OCI-LY1 (cell line): ENCODE measurements at regions not wholly inside any gene's neighbourhood (a gene's known extent, or its start where the extent isn't known, plus 50 kb on each side); places are given as distances from the start of the nearest gene placed in this dataset.

ENCODE experiments used
- H2AFZ ChIP-seq: fragments of 200-600 bp; sonication (generic), shearing (Covaris generic); 2 replicates; pipeline ENCODE4 v1.6.0; 2014; ENCODE audit warnings: antibody characterized with exemption, mild to moderate bottlenecking, low read length
- H3F3A ChIP-seq: fragments of 200-600 bp; sonication (generic), shearing (Covaris generic); 2 replicates; pipeline ENCODE4 v1.6.0; 2014; ENCODE audit warnings: mild to moderate bottlenecking, antibody characterized with exemption, low read length, moderate library complexity; ENCODE audit not compliant: insufficient read depth
- H3K27ac ChIP-seq: fragments of 200-600 bp; sonication (generic); 2 replicates; pipeline ENCODE4 v1.5.1; 2014; ENCODE audit warnings: low read length, mixed run types, mild to moderate bottlenecking, low read depth; ENCODE audit not compliant: poor library complexity, severe bottlenecking
- H3K27me3 ChIP-seq: fragments of 200-600 bp; sonication (generic); 2 replicates; pipeline ENCODE4 v1.6.0; 2014; ENCODE audit warnings: antibody characterized with exemption, mild to moderate bottlenecking, low read length, moderate library complexity; ENCODE audit not compliant: insufficient read depth
- H3K36me3 ChIP-seq: fragments of 200-600 bp; sonication (generic); 2 replicates; pipeline ENCODE4 v1.6.1; 2014; ENCODE audit warnings: mild to moderate bottlenecking, antibody characterized with exemption, low read length, moderate library complexity, mixed read lengths; ENCODE audit not compliant: insufficient read depth
- H3K4me1 ChIP-seq: fragments of 200-600 bp; sonication (generic); 2 replicates; pipeline ENCODE4 v1.5.1; 2014; ENCODE audit warnings: mild to moderate bottlenecking, low read length, moderate library complexity; ENCODE audit not compliant: insufficient read depth, severe bottlenecking
- H3K4me2 ChIP-seq: fragments of 200-600 bp; sonication (generic), shearing (Covaris generic); 2 replicates; pipeline ENCODE4 v1.6.1; 2014; ENCODE audit warnings: low read length
- H3K4me3 ChIP-seq: fragments of 200-600 bp; sonication (generic); 2 replicates; pipeline ENCODE4 v1.5.1; 2014; ENCODE audit warnings: low read length, low read depth, mild to moderate bottlenecking, mixed read lengths; ENCODE audit not compliant: poor library complexity, severe bottlenecking
- H3K79me2 ChIP-seq: fragments of 200-600 bp; shearing (Covaris generic); 2 replicates; pipeline ENCODE4 v1.6.1; 2016; ENCODE audit warnings: mixed run types, low read length, mixed read lengths; ENCODE audit not compliant: insufficient read depth
- H3K9ac ChIP-seq: fragments of 200-600 bp; sonication (generic), shearing (Covaris generic); 2 replicates; pipeline ENCODE4 v1.6.1; 2014; ENCODE audit warnings: mild to moderate bottlenecking, low read length, mixed read lengths
- H3K9me2 ChIP-seq: fragments of 200-600 bp; sonication (generic), shearing (Covaris generic); 2 replicates; pipeline ENCODE4 v1.6.1; 2014; ENCODE audit warnings: low read depth, mild to moderate bottlenecking, low read length, mixed read lengths
- H3K9me3 ChIP-seq: fragments of 200-600 bp; shearing (Covaris generic); 2 replicates; pipeline ENCODE4 v1.6.1; 2014; ENCODE audit warnings: low read length, mixed read lengths
- H4K20me1 ChIP-seq: fragments of 200-600 bp; sonication (generic), shearing (Covaris generic); 2 replicates; pipeline ENCODE4 v1.6.0; 2016; ENCODE audit warnings: mild to moderate bottlenecking, low read length; ENCODE audit not compliant: insufficient read depth
- EZH2 ChIP-seq: fragments of 200-600 bp; sonication (generic), shearing (Covaris generic); IDR thresholded peaks from 2 replicates; pipeline ENCODE4 v1.8.0; 2017; ENCODE audit warnings: borderline replicate concordance, mixed run types, mild to moderate bottlenecking, antibody characterized with exemption, low read length, moderate library complexity, mixed read lengths
- TF ChIP-seq, protein P1 (sequence below): fragments of 200-600 bp; sonication (generic), shearing (Covaris generic); IDR thresholded peaks from 2 replicates; pipeline ENCODE4 v1.5.1; 2017; ENCODE audit warnings: mild to moderate bottlenecking, antibody characterized with exemption, low read length, moderate library complexity, mixed read lengths

DNA sequence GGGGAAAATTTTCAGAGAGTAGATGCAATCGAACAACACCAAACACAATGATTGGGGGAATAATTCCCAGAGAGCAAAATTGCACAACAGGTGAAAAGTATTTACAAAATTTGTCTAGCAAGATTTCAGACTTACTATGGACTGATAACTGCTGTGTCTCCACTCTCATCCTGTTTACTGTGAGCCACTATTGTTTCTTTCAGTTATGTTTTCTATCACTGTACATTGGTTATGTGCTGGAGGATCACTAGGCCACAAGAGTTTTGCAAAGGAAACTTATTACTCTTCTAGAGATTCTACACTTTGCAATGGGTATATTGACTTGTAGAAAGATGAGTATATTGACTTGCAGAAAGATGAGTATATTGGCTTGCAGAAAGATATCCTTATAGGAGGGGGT lies 934.1 kb upstream of the CRIM1 start:
- H3K79me2 ChIP-seq, result no peaks in the 10 kb centered on the region
- no peak overlapping the region for H3K27ac ChIP-seq
- TF ChIP-seq, protein P1, sequence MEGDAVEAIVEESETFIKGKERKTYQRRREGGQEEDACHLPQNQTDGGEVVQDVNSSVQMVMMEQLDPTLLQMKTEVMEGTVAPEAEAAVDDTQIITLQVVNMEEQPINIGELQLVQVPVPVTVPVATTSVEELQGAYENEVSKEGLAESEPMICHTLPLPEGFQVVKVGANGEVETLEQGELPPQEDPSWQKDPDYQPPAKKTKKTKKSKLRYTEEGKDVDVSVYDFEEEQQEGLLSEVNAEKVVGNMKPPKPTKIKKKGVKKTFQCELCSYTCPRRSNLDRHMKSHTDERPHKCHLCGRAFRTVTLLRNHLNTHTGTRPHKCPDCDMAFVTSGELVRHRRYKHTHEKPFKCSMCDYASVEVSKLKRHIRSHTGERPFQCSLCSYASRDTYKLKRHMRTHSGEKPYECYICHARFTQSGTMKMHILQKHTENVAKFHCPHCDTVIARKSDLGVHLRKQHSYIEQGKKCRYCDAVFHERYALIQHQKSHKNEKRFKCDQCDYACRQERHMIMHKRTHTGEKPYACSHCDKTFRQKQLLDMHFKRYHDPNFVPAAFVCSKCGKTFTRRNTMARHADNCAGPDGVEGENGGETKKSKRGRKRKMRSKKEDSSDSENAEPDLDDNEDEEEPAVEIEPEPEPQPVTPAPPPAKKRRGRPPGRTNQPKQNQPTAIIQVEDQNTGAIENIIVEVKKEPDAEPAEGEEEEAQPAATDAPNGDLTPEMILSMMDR, result no peak
- TF ChIP-seq EZH2, result no peak
- no peaks in the 10 kb centered on the region for H3K36me3 ChIP-seq
- H3K4me1 ChIP-seq, result no peaks in the 10 kb centered on the region
- H2AFZ ChIP-seq, result no peak overlapping the region
- H3K4me3 ChIP-seq, result no peak overlapping the region
- no peaks in the 10 kb centered on the region for H3K9me3 ChIP-seq
- H3K9me2 ChIP-seq, result no peaks in the 10 kb centered on the region
- H3K27me3 ChIP-seq, result no peaks in the 10 kb centered on the region
- no peaks in the 10 kb centered on the region for H4K20me1 ChIP-seq
- no peak overlapping the region for H3K4me2 ChIP-seq
- H3F3A ChIP-seq, result no peaks in the 10 kb centered on the region; the same call in 1 of the 2 replicates
- no peak overlapping the region for H3K9ac ChIP-seq

DNA sequence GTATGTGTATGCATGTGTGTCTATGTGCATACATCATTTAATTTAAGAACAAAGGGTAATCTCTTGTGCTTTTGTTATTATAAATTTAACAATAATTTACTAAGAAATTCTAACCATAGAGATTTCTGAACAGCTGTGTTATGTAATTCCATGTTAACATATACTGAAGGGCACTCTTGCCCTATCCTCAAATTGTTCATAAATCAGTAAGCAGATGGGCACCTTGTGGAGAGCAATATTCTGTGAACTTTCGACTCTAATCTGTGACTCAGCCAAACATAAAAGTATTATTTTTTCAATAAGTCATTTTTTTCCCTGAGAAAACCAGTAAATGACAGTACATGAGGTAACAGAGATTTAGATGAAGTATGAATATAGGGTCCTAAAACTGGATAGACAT lies 938.3 kb upstream of the CRIM1 start:
- H3K9ac ChIP-seq, result no peak overlapping the region
- no peaks in the 10 kb centered on the region for H3K9me2 ChIP-seq
- H2AFZ ChIP-seq, result no peak overlapping the region
- H4K20me1 ChIP-seq, result no peaks in the 10 kb centered on the region
- no peaks in the 10 kb centered on the region for H3K9me3 ChIP-seq
- no peaks in the 10 kb centered on the region for H3K36me3 ChIP-seq
- H3K79me2 ChIP-seq, result no peaks in the 10 kb centered on the region
- TF ChIP-seq EZH2, result no peak
- TF ChIP-seq, protein P1, result no peak
- no peaks in the 10 kb centered on the region for H3K27me3 ChIP-seq
- no peak overlapping the region for H3K27ac ChIP-seq
- no peak overlapping the region for H3K4me3 ChIP-seq
- H3F3A ChIP-seq, result no peaks in the 10 kb centered on the region
- H3K4me2 ChIP-seq, result no peak overlapping the region
- no peaks in the 10 kb centered on the region for H3K4me1 ChIP-seq

DNA sequence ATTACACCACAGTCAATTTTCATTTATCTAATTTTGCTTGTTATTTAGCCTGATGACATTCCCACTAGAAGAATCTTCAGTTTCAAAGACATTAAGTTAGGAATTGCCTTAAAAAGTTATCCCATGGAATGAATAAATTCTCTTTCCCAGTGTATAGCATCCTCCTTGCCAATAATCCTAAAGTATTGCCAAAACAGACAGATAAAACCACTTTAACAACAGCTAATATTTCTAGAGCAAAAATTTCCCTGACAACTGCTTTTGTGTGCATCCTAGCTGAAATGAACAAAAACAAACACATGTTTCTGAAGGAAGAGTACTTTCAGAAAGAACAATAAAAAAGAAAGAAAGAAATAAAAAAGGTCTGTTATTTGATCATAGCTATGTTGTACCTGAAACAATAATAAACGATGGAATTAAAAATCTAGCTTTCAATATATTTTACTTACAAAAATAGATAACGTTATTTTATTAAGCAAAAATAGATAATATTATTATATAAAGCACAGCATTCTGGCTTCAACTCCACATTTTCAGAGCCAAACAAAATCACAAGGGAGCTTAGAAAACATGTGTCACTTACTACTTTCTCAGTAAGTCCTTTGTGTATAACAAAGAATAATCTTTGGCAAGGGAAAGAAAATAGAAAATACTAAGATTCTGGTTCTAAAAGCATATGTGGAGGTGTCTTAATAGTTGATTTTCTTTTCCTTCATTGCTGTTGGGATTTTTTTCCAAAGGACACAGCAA lies 939.0 kb upstream of the CRIM1 start:
- TF ChIP-seq EZH2, result no peak
- TF ChIP-seq, protein P1, result no peak
- no peaks in the 10 kb centered on the region for H3F3A ChIP-seq
- no peak overlapping the region for H3K27ac ChIP-seq
- H3K4me1 ChIP-seq, result no peaks in the 10 kb centered on the region
- H3K9ac ChIP-seq, result no peak overlapping the region
- no peaks in the 10 kb centered on the region for H3K79me2 ChIP-seq
- no peak overlapping the region for H2AFZ ChIP-seq
- H3K4me2 ChIP-seq, result no peak overlapping the region
- H3K36me3 ChIP-seq, result no peaks in the 10 kb centered on the region
- H3K27me3 ChIP-seq, result no peaks in the 10 kb centered on the region
- no peaks in the 10 kb centered on the region for H4K20me1 ChIP-seq
- H3K9me2 ChIP-seq, result no peaks in the 10 kb centered on the region
- H3K9me3 ChIP-seq, result no peaks in the 10 kb centered on the region
- no peak overlapping the region for H3K4me3 ChIP-seq
